WERI-Rb-1 (cell line): ENCODE measurements at regions not wholly inside any gene's neighbourhood (a gene's known extent, or its start where the extent isn't known, plus 50 kb on each side); places are given as distances from the start of the nearest gene placed in this dataset.
"Not testable (repeated sequence)": the region's sequence is repeated elsewhere in the genome, so short reads cannot be mapped to it uniquely, and the experiment has no call there.

Source experiments
- DNase-seq: peaks from one replicate; pipeline ENCODE4 v3.0.0-alpha.2; 2020
- H3K27ac ChIP-seq: fragments of 250-450 bp; sonication (Bioruptor Pico); 2 replicates; pipeline ENCODE4 v1.5.1; 2020; ENCODE audit warnings: mild to moderate bottlenecking, moderate library complexity
- H3K27me3 ChIP-seq: fragments of 250-450 bp; sonication (Bioruptor Pico); 2 replicates; pipeline ENCODE4 v1.5.1; 2021; ENCODE audit warnings: mild to moderate bottlenecking, low read depth, moderate library complexity; ENCODE audit not compliant: insufficient read depth, severe bottlenecking
- H3K36me3 ChIP-seq: fragments of 250-450 bp; sonication (Bioruptor Pico); 2 replicates; pipeline ENCODE4 v1.5.1; 2020; ENCODE audit warnings: mild to moderate bottlenecking, moderate library complexity
- H3K4me3 ChIP-seq: 2 replicates; pipeline ENCODE4 v1.5.1; 2011; ENCODE audit warnings: low read depth, mild to moderate bottlenecking, control low read depth, low read length
- H3K9me3 ChIP-seq: fragments of 250-450 bp; sonication (Bioruptor Pico); 2 replicates; pipeline ENCODE4 v1.5.1; 2021; ENCODE audit warnings: mild to moderate bottlenecking, moderate library complexity; ENCODE audit not compliant: severe bottlenecking
- TF ChIP-seq, protein P1 (sequence below): IDR thresholded peaks from 2 replicates; pipeline ENCODE4 v1.5.1; 2011; ENCODE audit warnings: low read depth, mild to moderate bottlenecking, control low read depth, inconsistent platforms, low read length

DNA sequence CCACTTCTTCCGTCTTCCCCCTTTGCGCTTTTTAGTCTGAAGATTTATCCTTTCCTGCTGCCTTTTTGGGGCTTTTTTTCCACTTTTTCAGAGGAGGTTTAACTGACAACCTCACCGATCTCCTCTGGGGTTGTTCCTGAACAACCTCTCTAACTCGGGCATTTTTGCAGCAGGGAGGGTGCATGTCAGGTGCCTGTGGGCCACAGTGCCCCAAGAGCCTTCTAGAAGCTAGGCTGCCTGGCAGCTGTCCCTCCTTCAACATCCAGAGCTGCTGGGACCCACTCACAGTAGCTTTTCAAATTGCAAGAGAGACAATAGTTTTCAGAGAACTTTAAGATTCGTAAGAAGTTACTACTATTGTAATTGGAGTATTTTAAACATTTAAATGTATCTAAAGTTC, 1112.4 kb upstream of the CNTN5 start:
- H3K4me3 ChIP-seq: no peak overlapping the region
- no peaks in the 10 kb centered on the region for H3K9me3 ChIP-seq
- H3K27me3 ChIP-seq: no peaks in the 10 kb centered on the region

DNA sequence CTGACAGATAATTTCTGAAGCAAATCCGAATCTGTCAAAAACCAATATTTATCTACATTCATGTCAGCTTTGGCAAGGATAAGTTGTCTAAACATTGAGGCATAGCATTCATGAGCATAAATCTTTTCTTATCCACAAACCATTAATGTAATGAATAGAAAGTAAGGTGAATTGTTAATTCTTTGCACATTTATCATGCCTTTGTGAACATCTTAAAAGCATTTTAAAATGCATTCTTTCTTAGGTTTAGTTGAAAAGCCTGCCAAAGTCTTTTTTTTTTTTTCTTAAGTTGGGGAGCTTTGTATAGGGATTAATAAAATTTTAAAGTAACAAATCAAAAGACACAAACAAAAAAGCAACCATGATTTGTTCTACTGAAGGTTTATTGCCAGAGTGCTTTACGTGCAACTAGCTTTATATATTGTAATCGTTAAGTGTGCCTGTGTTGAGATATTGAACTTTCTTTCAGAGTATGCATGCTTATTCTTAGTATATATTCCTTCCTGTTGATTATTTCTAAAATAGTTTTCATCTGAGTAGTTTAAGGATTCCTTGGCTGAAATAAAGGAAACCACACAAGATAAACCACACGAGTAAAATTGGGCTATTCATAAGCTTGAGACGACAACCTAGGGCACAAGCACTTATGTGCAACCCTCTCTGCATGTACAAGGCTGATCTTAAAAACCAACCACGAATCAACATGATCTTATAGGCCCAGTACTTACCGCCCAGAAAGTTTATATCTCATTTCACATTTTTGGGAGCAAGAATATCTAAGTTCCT, 1110.9 kb upstream of the CNTN5 start:
- DNase-seq: no peak
- Histone ChIP-seq H3K27ac (no peak overlapping the region), H3K4me3 (no peak overlapping the region), H3K27me3 (no peaks in the 10 kb centered on the region), H3K9me3 (no peaks in the 10 kb centered on the region), H3K36me3 (no peaks in the 10 kb centered on the region)
- TF ChIP-seq, protein P1, sequence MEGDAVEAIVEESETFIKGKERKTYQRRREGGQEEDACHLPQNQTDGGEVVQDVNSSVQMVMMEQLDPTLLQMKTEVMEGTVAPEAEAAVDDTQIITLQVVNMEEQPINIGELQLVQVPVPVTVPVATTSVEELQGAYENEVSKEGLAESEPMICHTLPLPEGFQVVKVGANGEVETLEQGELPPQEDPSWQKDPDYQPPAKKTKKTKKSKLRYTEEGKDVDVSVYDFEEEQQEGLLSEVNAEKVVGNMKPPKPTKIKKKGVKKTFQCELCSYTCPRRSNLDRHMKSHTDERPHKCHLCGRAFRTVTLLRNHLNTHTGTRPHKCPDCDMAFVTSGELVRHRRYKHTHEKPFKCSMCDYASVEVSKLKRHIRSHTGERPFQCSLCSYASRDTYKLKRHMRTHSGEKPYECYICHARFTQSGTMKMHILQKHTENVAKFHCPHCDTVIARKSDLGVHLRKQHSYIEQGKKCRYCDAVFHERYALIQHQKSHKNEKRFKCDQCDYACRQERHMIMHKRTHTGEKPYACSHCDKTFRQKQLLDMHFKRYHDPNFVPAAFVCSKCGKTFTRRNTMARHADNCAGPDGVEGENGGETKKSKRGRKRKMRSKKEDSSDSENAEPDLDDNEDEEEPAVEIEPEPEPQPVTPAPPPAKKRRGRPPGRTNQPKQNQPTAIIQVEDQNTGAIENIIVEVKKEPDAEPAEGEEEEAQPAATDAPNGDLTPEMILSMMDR: no peak

More for the DNA sequence above, 1112.4 kb upstream of the CNTN5 start:
- H3K27ac ChIP-seq: no peak overlapping the region
- TF ChIP-seq, protein P1: no peak
- DNase-seq: no peak
- no peaks in the 10 kb centered on the region for H3K36me3 ChIP-seq

DNA sequence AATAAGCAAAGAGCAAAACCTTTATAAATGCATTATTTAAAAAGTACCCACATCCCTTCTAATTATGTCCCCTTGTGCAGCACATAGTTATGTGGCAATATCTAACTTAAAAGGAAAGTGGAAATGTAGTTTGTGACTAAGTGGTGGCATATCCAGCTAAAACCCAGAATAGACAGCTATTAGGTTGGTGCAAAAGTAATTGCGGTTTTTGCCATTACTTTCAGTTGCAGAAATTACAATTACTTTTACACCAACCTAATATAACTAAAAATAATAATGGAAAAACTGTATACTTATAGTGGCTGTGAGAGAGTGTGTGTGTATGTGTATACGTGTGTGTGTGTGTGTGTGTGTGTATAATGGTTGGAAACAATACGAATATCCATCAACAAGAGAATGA, 1108.1 kb upstream of the CNTN5 start:
- DNase-seq: no peak
- no peak overlapping the region for H3K4me3 ChIP-seq
- no peaks in the 10 kb centered on the region for H3K9me3 ChIP-seq
- no peak overlapping the region for H3K27ac ChIP-seq
- TF ChIP-seq, protein P1: no peak
- no peaks in the 10 kb centered on the region for H3K27me3 ChIP-seq
- no peaks in the 10 kb centered on the region for H3K36me3 ChIP-seq

DNA sequence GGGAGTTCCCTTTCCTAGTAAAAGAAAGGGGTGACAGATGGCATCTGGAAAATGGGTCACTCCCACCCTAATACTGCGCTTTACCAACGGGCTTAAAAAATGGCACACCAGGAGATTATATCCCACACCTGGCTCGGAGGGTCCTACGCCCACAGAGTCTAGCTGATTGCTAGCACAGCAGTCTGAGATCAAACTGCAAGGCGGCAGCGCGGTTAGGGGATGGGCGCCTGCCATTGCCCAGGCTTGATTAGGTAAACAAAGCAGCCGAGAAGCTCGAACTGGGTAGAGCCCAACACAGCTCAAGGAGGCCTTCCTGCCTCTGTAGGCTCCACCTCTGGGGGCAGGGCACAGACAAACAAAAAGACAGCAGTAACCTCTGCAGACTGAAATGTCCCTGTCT, 1097.8 kb upstream of the CNTN5 start:
- H3K36me3 ChIP-seq, H3K27me3 ChIP-seq, H3K27ac ChIP-seq, DNase-seq, H3K9me3 ChIP-seq, H3K4me3 ChIP-seq: not testable (repeated sequence)

DNA sequence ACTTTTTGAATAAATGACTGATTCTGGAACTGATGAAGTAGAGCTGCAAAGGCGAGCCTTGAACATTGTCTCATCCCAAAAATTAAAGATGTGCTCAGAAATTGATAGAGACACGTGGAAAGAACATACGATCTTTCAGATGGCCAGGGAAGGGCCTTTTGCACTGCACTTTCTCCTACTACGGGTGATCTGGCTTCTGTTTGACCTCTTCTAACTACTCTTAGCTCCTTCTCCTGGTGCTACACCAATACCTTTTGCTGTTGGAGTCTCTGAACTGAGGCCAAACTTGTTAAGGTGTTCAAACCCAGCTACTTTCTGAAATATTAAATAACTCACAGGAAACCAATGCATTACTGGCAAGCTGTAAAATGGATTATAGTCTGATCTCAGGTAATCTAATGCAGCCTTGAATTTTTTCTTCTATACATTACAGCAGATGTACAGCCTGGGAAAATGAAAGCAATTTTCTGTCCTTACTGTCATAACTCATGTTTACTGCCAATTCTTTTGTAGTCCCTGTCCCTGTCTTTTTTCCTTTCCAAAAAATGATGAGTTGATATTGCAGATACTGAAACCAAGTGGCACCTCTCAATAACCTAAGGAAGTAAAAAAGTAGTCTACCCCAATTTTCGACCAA, 1086.1 kb upstream of the CNTN5 start:
- H3K4me3 ChIP-seq: no peak overlapping the region
- no peaks in the 10 kb centered on the region for H3K9me3 ChIP-seq
- no peaks in the 10 kb centered on the region for H3K36me3 ChIP-seq
- no peak overlapping the region for H3K27ac ChIP-seq
- TF ChIP-seq, protein P1: no peak
- no peak for DNase-seq
- no peaks in the 10 kb centered on the region for H3K27me3 ChIP-seq

DNA sequence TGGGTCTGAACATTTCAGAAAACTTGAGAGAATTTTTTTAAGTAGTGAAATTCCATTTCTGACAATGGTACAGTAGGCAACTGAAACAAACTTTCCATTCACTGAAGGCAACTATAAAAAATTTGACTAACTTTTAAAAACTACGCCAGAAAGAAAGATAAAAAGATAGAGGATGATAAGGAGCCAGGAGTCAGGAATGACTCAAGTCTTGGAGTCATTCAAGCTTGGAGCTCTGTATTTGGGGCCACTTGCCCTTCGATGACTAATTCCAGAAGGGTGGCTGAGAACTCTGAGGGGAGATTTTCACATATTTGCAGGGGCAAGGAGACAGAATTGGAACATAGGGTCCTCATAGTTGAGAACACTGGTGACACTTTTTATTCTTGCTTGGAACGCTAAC, 1083.2 kb upstream of the CNTN5 start:
- Histone ChIP-seq H3K27me3 (no peaks in the 10 kb centered on the region), H3K27ac (no peak overlapping the region), H3K9me3 (no peaks in the 10 kb centered on the region), H3K4me3 (no peak overlapping the region), H3K36me3 (no peaks in the 10 kb centered on the region)
- TF ChIP-seq, protein P1: no peak
- no peak for DNase-seq
